ENCODE measurements at regions not wholly inside any gene's neighbourhood (a gene's known extent, or its start where the extent isn't known, plus 50 kb on each side); places are given as distances from the start of the nearest gene placed in this dataset.
A peak's percentile ranks its signal among the peaks of the same experiment; 100 is the strongest.

GRCh38 chr14:57066887-57067513 lies 201.7 kb downstream of the EXOC5 start:
- no peaks in the 10 kb centered on the region for H3K9me3 ChIP-seq (ENCODE audit: control insufficient read depth, insufficient read depth, low read depth, low read length)
- CTCF ChIA-PET, result no interaction called here
- intact Hi-C loops (cut with micrococcal nuclease; ENCODE audit: unreplicated experiment), result loop anchor here (5.0 to 10.0 kb wide), 4 partner anchors 120 to 572 kb away; no protein-coding TSS in a partner anchor

GRCh38 chr14:57066463-57066862 lies 202.2 kb downstream of the EXOC5 start:
- Histone ChIP-seq H3K27ac (ENCODE audit: low read length) (no peak overlapping the region), H3K4me1 (ENCODE audit: control insufficient read depth, insufficient read depth, low read length) (no peaks in the 10 kb centered on the region), H3K27me3 (ENCODE audit: control insufficient read depth, insufficient read depth, low read length) (no peaks in the 10 kb centered on the region; the same call in none of the 2 replicates), H3K9me3 (ENCODE audit: control insufficient read depth, insufficient read depth, low read depth, low read length) (no peaks in the 10 kb centered on the region), H3K36me3 (ENCODE audit: control insufficient read depth, insufficient read depth, low read length) (no peaks in the 10 kb centered on the region; the same call in 1 of the 2 replicates), H3K4me3 (ENCODE audit: low read depth in 2 of 2, low read length in 2 of 2) (no peak overlapping the region)
- no peak for DNase-seq (ENCODE audit: low read depth, low spot score)
- no TSS peak for BruUV-seq (replicated peaks)
- TF ChIP-seq TCF7L2 (IDR thresholded peaks at IDR 0.05; ENCODE audit: low read depth, low read length) (no peak), POLR2AphosphoS5 (IDR thresholded peaks at IDR 0.05; ENCODE audit: low read depth, low read length) (no peak), SIN3A (IDR thresholded peaks at IDR 0.05; ENCODE audit: borderline replicate concordance, insufficient read depth, low read depth, low read length) (no peak), REST (IDR thresholded peaks at IDR 0.05; ENCODE audit: insufficient read depth in 1 of 2, low read depth in 2 of 2, low read length in 1 of 2) (no peak), CTCF (IDR thresholded peaks at IDR 0.05) (no peak)
- no peak for ATAC-seq
- CTCF ChIA-PET, result interaction anchor here (0.6 kb wide), 1 partner anchor 408 kb away, joined by 12 read pairs; no protein-coding TSS in a partner anchor
- POLR2A ChIA-PET, result no interaction called here
- intact Hi-C loops (cut with micrococcal nuclease; ENCODE audit: unreplicated experiment) (loop anchor here (5.0 to 10.0 kb wide), 4 partner anchors 121 to 572 kb away; no protein-coding TSS in a partner anchor), in situ Hi-C loops (cut with HindIII; ENCODE audit: low pct_unique_long_range_greater_than_20kb, low sequenced_read_pairs) (no loop called here)

More at GRCh38 chr14:57066887-57067513, 201.7 kb downstream of the EXOC5 start:
- POLR2A ChIA-PET, result no interaction called here
- no TSS peak for BruUV-seq (replicated peaks)
- Histone ChIP-seq H3K27ac (ENCODE audit: low read length) (no peak overlapping the region), H3K27me3 (ENCODE audit: control insufficient read depth, insufficient read depth, low read length) (no peaks in the 10 kb centered on the region; the same call in none of the 2 replicates), H3K36me3 (ENCODE audit: control insufficient read depth, insufficient read depth, low read length) (no peaks in the 10 kb centered on the region; the same call in 1 of the 2 replicates), H3K4me1 (ENCODE audit: control insufficient read depth, insufficient read depth, low read length) (no peaks in the 10 kb centered on the region), H3K4me3 (ENCODE audit: low read depth in 2 of 2, low read length in 2 of 2) (no peak overlapping the region)
- peak; percentile 2 for DNase-seq (ENCODE audit: low read depth, low spot score)
- ATAC-seq, result peak; percentile 66; the same call in 1 of the 2 replicates
- in situ Hi-C loops (cut with HindIII; ENCODE audit: low pct_unique_long_range_greater_than_20kb, low sequenced_read_pairs), result no loop called here
- TF ChIP-seq POLR2AphosphoS5 (IDR thresholded peaks at IDR 0.05; ENCODE audit: low read depth, low read length) (no peak), CTCF (IDR thresholded peaks at IDR 0.05) (peak; percentile 83)
